ENCODE measurements at regions not wholly inside any gene's neighbourhood (a gene's known extent, or its start where the extent isn't known, plus 50 kb on each side); places are given as distances from the start of the nearest gene placed in this dataset.

- no peak for TF ChIP-seq SRF (IDR thresholded peaks at IDR 0.05; ENCODE audit: low read depth, low read length)
- TF ChIP-seq ASH2L (IDR thresholded peaks at IDR 0.05; ENCODE audit: low read length) = no peak
- TF ChIP-seq SUZ12 (IDR thresholded peaks at IDR 0.05; ENCODE audit: low read length) = no peak
Measured at GRCh38 chr4:33802578-33802977, 2441.7 kb downstream of the ARAP2 start (continued).
